H1 (cell line): ENCODE measurements at regions not wholly inside any gene's neighbourhood (a gene's known extent, or its start where the extent isn't known, plus 50 kb on each side); places are given as distances from the start of the nearest gene placed in this dataset.

Source experiments
- CTCF ChIA-PET: fragments of 300-600 bp; sonication (Branson Sonifier 250); formaldehyde crosslinking; loops from one replicate; lab custom pipeline; 2021; ENCODE audit not compliant: partially characterized antibody; lab: Charles Lee
- POLR2A ChIA-PET: fragments of 300-600 bp; sonication (Branson Sonifier 250); formaldehyde crosslinking; loops from one replicate; lab custom pipeline; 2021; ENCODE audit warnings: inconsistent platforms; ENCODE audit not compliant: partially characterized antibody; lab: Charles Lee
- DNase-seq, 2 experiments: peaks; one replicate each; pipeline versions ENCODE4 v3.0.0 to v3.0.0-alpha.2; 2010 to 2022; ENCODE audit warnings: low spot score in 2 of 2, low read depth in 1 of 2, mixed read lengths in 1 of 2
- FAIRE-seq: peaks from 2 replicates; lab custom pipeline; 2011; peaks lifted over from hg19 to GRCh38; lab: Jason Lieb, UNC
- H2AFZ ChIP-seq: 2 replicates; pipeline ENCODE4 v1.8.1; 2012; ENCODE audit warnings: low read length, inconsistent platforms
- H2AK5ac ChIP-seq: 2 replicates; pipeline ENCODE4 v1.6.1; 2013; ENCODE audit warnings: low read depth, low read length
- H2BK120ac ChIP-seq: replicated peaks from 2 replicates; pipeline ENCODE3; 2013; ENCODE audit warnings: low read depth, low read length, inconsistent platforms
- H2BK12ac ChIP-seq: 2 replicates; pipeline ENCODE4 v1.6.1; 2013; ENCODE audit warnings: low read depth, low read length
- H2BK15ac ChIP-seq: 2 replicates; pipeline ENCODE4 v1.6.1; 2013; ENCODE audit warnings: low read length
- H2BK20ac ChIP-seq: 2 replicates; pipeline ENCODE4 v1.6.1; 2013; ENCODE audit warnings: low read length
- H2BK5ac ChIP-seq: 2 replicates; pipeline ENCODE4 v1.6.1; 2013; ENCODE audit warnings: low read depth, low read length
- H3K14ac ChIP-seq: 2 replicates; pipeline ENCODE4 v1.6.1; 2013; ENCODE audit warnings: inconsistent platforms; ENCODE audit not compliant: insufficient read length
- H3K18ac ChIP-seq: 2 replicates; pipeline ENCODE4 v1.6.1; 2013; ENCODE audit warnings: low read length; ENCODE audit errors: extremely low read depth
- H3K23ac ChIP-seq: 2 replicates; pipeline ENCODE4 v1.6.1; 2013; ENCODE audit warnings: inconsistent platforms; ENCODE audit not compliant: insufficient read length
- H3K23me2 ChIP-seq: 2 replicates; pipeline ENCODE4 v1.6.1; 2013; ENCODE audit warnings: low read depth, low read length
- H3K27ac ChIP-seq: 2 replicates; pipeline ENCODE4 v1.6.1; 2011; ENCODE audit warnings: low read depth, low read length, inconsistent platforms
- H3K27me3 ChIP-seq, 4 experiments: replicated peaks in 1 of 4; 1 replicate in 1 of 4; 2 replicates in 3 of 4; pipeline versions ENCODE4 v1.6.1 to v1.8.1; 2011 to 2013; ENCODE audit warnings: low read length in 3 of 4, mild to moderate bottlenecking in 3 of 4, inconsistent platforms in 2 of 4, mixed read lengths in 2 of 4, moderate library complexity in 1 of 4; ENCODE audit not compliant: control insufficient read depth in 3 of 4, insufficient read depth in 3 of 4; ENCODE audit errors: extremely low read depth in 1 of 4
- H3K36me3 ChIP-seq, 4 experiments: 2 replicates each; pipeline versions ENCODE4 v1.6.1 to v1.8.1; 2011 to 2013; ENCODE audit warnings: mild to moderate bottlenecking in 4 of 4, low read length in 3 of 4, moderate library complexity in 2 of 4, control low read depth in 1 of 4, inconsistent platforms in 1 of 4; ENCODE audit not compliant: insufficient read depth in 4 of 4, control insufficient read depth in 2 of 4
- H3K4ac ChIP-seq: replicated peaks from 2 replicates; pipeline ENCODE3; 2013; ENCODE audit warnings: low read length, low read depth, mixed read lengths, inconsistent platforms; ENCODE audit not compliant: insufficient read length
- H3K4me1 ChIP-seq, 4 experiments: replicated peaks in 1 of 4; 1 replicate in 1 of 4; 2 replicates in 3 of 4; pipeline versions ENCODE4 v1.6.1 to v1.8.1; 2011 to 2013; ENCODE audit warnings: low read length in 3 of 4, inconsistent platforms in 2 of 4, mixed read lengths in 1 of 4; ENCODE audit not compliant: insufficient read depth in 4 of 4, control insufficient read depth in 3 of 4
- H3K4me2 ChIP-seq, 2 experiments: 2 replicates each; pipeline versions ENCODE4 v1.6.1 to v1.8.1; 2011 to 2013; ENCODE audit warnings: low read depth in 2 of 2, low read length in 2 of 2, control low read depth in 1 of 2, inconsistent platforms in 1 of 2, mild to moderate bottlenecking in 1 of 2; ENCODE audit not compliant: insufficient read depth in 1 of 2
- H3K4me3 ChIP-seq, 4 experiments: fragments of 200-600, 300-600 bp in 1 of 4; sonication (generic), shearing (Covaris generic), sonication (Bioruptor Twin) in 1 of 4; 2 replicates each; pipeline versions ENCODE4 v1.5.1 to v1.8.1; 2011 to 2016; ENCODE audit warnings: low read length in 4 of 4, low read depth in 3 of 4, control low read depth in 2 of 4, inconsistent platforms in 2 of 4, mild to moderate bottlenecking in 2 of 4, mixed read lengths in 1 of 4, moderate library complexity in 1 of 4; ENCODE audit not compliant: insufficient read depth in 2 of 4; ENCODE audit errors: extremely low read depth in 1 of 4
- H3K56ac ChIP-seq: replicated peaks from 2 replicates; pipeline ENCODE3; 2013; ENCODE audit warnings: low read depth, mild to moderate bottlenecking, mixed read lengths, low read length, inconsistent platforms; ENCODE audit not compliant: insufficient read length
- H3K79me1 ChIP-seq: 2 replicates; pipeline ENCODE4 v1.6.1; 2013; ENCODE audit warnings: low read depth, low read length, control low read depth
- H3K79me2 ChIP-seq, 2 experiments: 2 replicates each; pipeline versions ENCODE4 v1.6.1 to v1.8.1; 2012 to 2013; ENCODE audit warnings: low read length in 2 of 2, mild to moderate bottlenecking in 2 of 2, inconsistent platforms in 1 of 2; ENCODE audit not compliant: insufficient read depth in 2 of 2, control insufficient read depth in 1 of 2
- H3K9ac ChIP-seq, 4 experiments: replicated peaks in 1 of 4; 1 replicate in 1 of 4; 2 replicates in 3 of 4; pipeline versions ENCODE4 v1.6.1 to v1.8.1; 2011 to 2013; ENCODE audit warnings: low read depth in 3 of 4, low read length in 3 of 4, control low read depth in 2 of 4, mild to moderate bottlenecking in 2 of 4, moderate library complexity in 2 of 4, inconsistent platforms in 1 of 4; ENCODE audit errors: extremely low read depth in 1 of 4
- H3K9me3 ChIP-seq, 2 experiments: 2 replicates each; pipeline versions ENCODE4 v1.6.1 to v1.8.1; 2012 to 2013; ENCODE audit warnings: mild to moderate bottlenecking in 2 of 2, moderate library complexity in 2 of 2, control low read depth in 1 of 2, inconsistent platforms in 1 of 2, low read depth in 1 of 2, low read length in 1 of 2, mixed read lengths in 1 of 2; ENCODE audit not compliant: insufficient read depth in 2 of 2
- H4K20me1 ChIP-seq, 2 experiments: replicated peaks in 1 of 2; 2 replicates each; pipeline versions ENCODE3 to v1.8.1; 2011 to 2013; ENCODE audit warnings: inconsistent platforms in 2 of 2, low read length in 2 of 2, mild to moderate bottlenecking in 1 of 2; ENCODE audit not compliant: insufficient read depth in 2 of 2, control insufficient read depth in 1 of 2
- H4K5ac ChIP-seq: 2 replicates; pipeline ENCODE4 v1.6.1; 2013; ENCODE audit warnings: low read length, low read depth, mixed read lengths, inconsistent platforms; ENCODE audit not compliant: insufficient read length
- H4K8ac ChIP-seq: 2 replicates; pipeline ENCODE4 v1.8.0; 2013; ENCODE audit warnings: mild to moderate bottlenecking, moderate library complexity, low read length, inconsistent platforms; ENCODE audit not compliant: insufficient read depth; ENCODE audit errors: extremely low read depth
- H4K91ac ChIP-seq: replicated peaks from 2 replicates; pipeline ENCODE3; 2013; ENCODE audit warnings: low read length, mixed read lengths, inconsistent platforms; ENCODE audit not compliant: insufficient read length
- BACH1 ChIP-seq: IDR thresholded peaks from 2 replicates; pipeline ENCODE4 v1.6.1; 2012; ENCODE audit warnings: low read length, improper control_type of control experiment
- E2F6 ChIP-seq: IDR thresholded peaks from 2 replicates; pipeline ENCODE4 v1.6.1; 2012; ENCODE audit warnings: inconsistent platforms
- EGR1 ChIP-seq: IDR thresholded peaks from 2 replicates; pipeline ENCODE4 v1.6.1; 2011; ENCODE audit warnings: low read depth, low read length, borderline replicate concordance
- EP300 ChIP-seq, 2 experiments: IDR thresholded peaks; 1 replicate in 1 of 2; 2 replicates in 1 of 2; pipeline ENCODE4 v1.6.1; 2011 to 2012; ENCODE audit warnings: low read depth in 2 of 2, low read length in 2 of 2, mild to moderate bottlenecking in 2 of 2, borderline replicate concordance in 1 of 2, inconsistent platforms in 1 of 2, moderate library complexity in 1 of 2
- JUN ChIP-seq: IDR thresholded peaks from 2 replicates; pipeline ENCODE4 v1.6.1; 2011; ENCODE audit warnings: low read depth, mild to moderate bottlenecking, improper control_type of control experiment, low read length
- KDM1A ChIP-seq: fragments of 200-600, 300-600 bp; sonication (generic); IDR thresholded peaks from 2 replicates; pipeline ENCODE4 v1.7.1; 2016; ENCODE audit warnings: mild to moderate bottlenecking, low read length, borderline replicate concordance
- NRF1 ChIP-seq: IDR thresholded peaks from 2 replicates; pipeline ENCODE4 v1.6.1; 2011; ENCODE audit warnings: mild to moderate bottlenecking, low read depth, low read length, improper control_type of control experiment
- POU5F1 ChIP-seq: IDR thresholded peaks from 2 replicates; pipeline ENCODE4 v1.6.1; 2011; ENCODE audit warnings: low read depth, mild to moderate bottlenecking, low read length, moderate library complexity
- RAD21 ChIP-seq, 2 experiments: IDR thresholded peaks in 1 of 2; conservative IDR thresholded peaks in 1 of 2; 2 replicates each; pipeline ENCODE4 v1.6.1; 2011; ENCODE audit warnings: low read depth in 2 of 2, low read length in 2 of 2, improper control_type of control experiment in 1 of 2, inconsistent platforms in 1 of 2, mild to moderate bottlenecking in 1 of 2, moderate library complexity in 1 of 2
- SIRT6 ChIP-seq: IDR thresholded peaks from one replicate; pipeline ENCODE4 v1.7.1; 2012; ENCODE audit warnings: low read length, inconsistent platforms
- SP2 ChIP-seq: IDR thresholded peaks from 2 replicates; pipeline ENCODE4 v1.6.1; 2012; ENCODE audit warnings: mild to moderate bottlenecking, low read length, inconsistent platforms
- SP4 ChIP-seq: IDR thresholded peaks from 2 replicates; pipeline ENCODE4 v1.6.1; 2012; ENCODE audit warnings: low read length, inconsistent platforms
- SUZ12 ChIP-seq: fragments of 200-600 bp; sonication (generic); IDR thresholded peaks from 2 replicates; pipeline ENCODE4 v1.6.1; 2012; ENCODE audit warnings: mild to moderate bottlenecking, inconsistent platforms, low read length, moderate library complexity, mixed read lengths
- WGBS, 2 experiments: shearing (Covaris generic) in 1 of 2; methylation state at CpG; one replicate each; pipeline versions ENCODE4 v1.1.6 to v1.1.7; 2013 to 2015; ENCODE audit warnings: low lambda C conversion rate in 2 of 2, mixed read lengths in 2 of 2, inconsistent platforms in 1 of 2, low coverage in 1 of 2, missing lambda C conversion rate in 1 of 2; ENCODE audit not compliant: insufficient replicate concordance in 2 of 2, insufficient coverage in 1 of 2, insufficient read length in 1 of 2; ENCODE audit errors: extremely low coverage in 1 of 2, missing lambda C conversion rate in 1 of 2; 5-methylcytosine and 5-hydroxymethylcytosine counted together

- WGBS, 2 experiments = 78% methylated on average over 2 of the region's 3 CpGs; no CpG with 5 or more reads in 1 of the 2 experiments
- Histone ChIP-seq H2BK12ac (no peak overlapping the region), H4K91ac (no peak overlapping the region), H3K4me1 (no peaks in the 10 kb centered on the region), H3K56ac (no peak overlapping the region), H3K4me2 (no peak overlapping the region), H3K14ac (no peak overlapping the region), H3K18ac (no peak overlapping the region), H3K23ac (no peak overlapping the region), H3K79me2 (no peaks in the 10 kb centered on the region), H3K79me1 (no peaks in the 10 kb centered on the region), H3K27ac (no peak overlapping the region), H2BK5ac (no peak overlapping the region), H4K8ac (no peak overlapping the region), H2BK15ac (no peak overlapping the region), H3K4me3 (no peak overlapping the region), H3K4ac (no peak overlapping the region), H2AFZ (no peak overlapping the region), H3K36me3 (no peaks in the 10 kb centered on the region), H3K9ac (no peak overlapping the region), H3K23me2 (no peaks in the 10 kb centered on the region), H3K27me3 (no peaks in the 10 kb centered on the region), H2AK5ac (no peak overlapping the region), H2BK120ac (no peak overlapping the region), H4K20me1 (no peaks in the 10 kb centered on the region), H4K5ac (no peak overlapping the region), H3K9me3 (no peaks in the 10 kb centered on the region), H2BK20ac (no peak overlapping the region)
- no peak for FAIRE-seq
- CTCF ChIA-PET = interaction anchor here (1.2 kb wide), 1 partner anchor 9 kb away, joined by 3 read pairs; no protein-coding TSS in a partner anchor
- no peak for DNase-seq
- POLR2A ChIA-PET = no interaction called here
- TF ChIP-seq SIRT6 = no peak
- TF ChIP-seq E2F6 = no peak
- no peak for TF ChIP-seq EGR1
- no peak for TF ChIP-seq SP2
- no peak for TF ChIP-seq SP4
- TF ChIP-seq RAD21 (IDR thresholded peaks at IDR 0.05 in 1 of 2, conservative IDR thresholded peaks at IDR 0.05 in 1 of 2; ENCODE audit: low read depth in 2 of 2, low read length in 2 of 2) = no peak
- no peak for TF ChIP-seq SUZ12
- TF ChIP-seq JUN = no peak
- TF ChIP-seq EP300 (IDR thresholded peaks at IDR 0.05; ENCODE audit: borderline replicate concordance in 1 of 2, low read depth in 2 of 2, low read length in 2 of 2) = no peak
- no peak for TF ChIP-seq POU5F1
- TF ChIP-seq KDM1A = no peak
- TF ChIP-seq BACH1 = no peak
- no peak for TF ChIP-seq NRF1
Measured at GRCh38 chrX:38974542-38974941, 173.3 kb downstream of the MID1IP1 start.
